A549 (cell line): ENCODE measurements at regions not wholly inside any gene's neighbourhood (a gene's known extent, or its start where the extent isn't known, plus 50 kb on each side); places are given as distances from the start of the nearest gene placed in this dataset.

Experiments used
- ATAC-seq, 2 experiments: fragments of 200-7000 bp in 1 of 2; fragments of >200 bp in 1 of 2; cut with Nextera tagmentation in 1 of 2; cut with Tn5 transposase in 1 of 2; 3 replicates each; pipeline versions ENCODE4 v1.8.0 to v1.9.1; 2018 to 2020; ENCODE audit warnings: mild to moderate bottlenecking in 1 of 2, moderate library complexity in 1 of 2
- CTCF ChIA-PET: fragments of 300-600 bp; sonication (Branson Sonifier 250); formaldehyde crosslinking; extraction: SDS; loops from one replicate; lab custom pipeline; 2021; ENCODE audit warnings: antibody characterized with exemption, inconsistent platforms; lab: Yijun Ruan, JAX
- POLR2A ChIA-PET: fragments of 350-600 bp; formaldehyde crosslinking; extraction: SDS; loops from one replicate; lab custom pipeline; 2021; ENCODE audit warnings: antibody characterized with exemption, inconsistent platforms; lab: Yijun Ruan, JAX
- DNase-seq, 2 experiments: peaks; one replicate each; pipeline versions ENCODE4 v3.0.0 to v3.0.0-alpha.2; 2011 to 2016; ENCODE audit warnings: low read depth in 1 of 2, low spot score in 1 of 2
- FAIRE-seq: peaks from 2 replicates; lab custom pipeline; 2011; peaks lifted over from hg19 to GRCh38; lab: Jason Lieb, UNC
- H3K27ac ChIP-seq, 2 experiments: fragments of >200 bp; sonication (Bioruptor Twin); formaldehyde crosslinking; 3 replicates each; pipeline ENCODE4 v1.5.1; 2016 to 2017
- H3K4me1 ChIP-seq: fragments of >200 bp; sonication (Bioruptor Twin); formaldehyde crosslinking; 3 replicates; pipeline ENCODE4 v1.6.1; 2016
- H3K4me2 ChIP-seq: fragments of >200 bp; sonication (Bioruptor Twin); formaldehyde crosslinking; 3 replicates; pipeline ENCODE4 v1.6.1; 2016
- H3K4me3 ChIP-seq: fragments of >200 bp; sonication (Bioruptor Twin); formaldehyde crosslinking; 3 replicates; pipeline ENCODE4 v1.5.1; 2016
- H3K9me3 ChIP-seq: fragments of >200 bp; sonication (Bioruptor Twin); formaldehyde crosslinking; 3 replicates; pipeline ENCODE4 v1.6.1; 2016
- ATOH8 ChIP-seq: fragments of 250-450 bp; sonication (Bioruptor Pico); IDR thresholded peaks from 2 replicates; pipeline ENCODE4 v1.5.0; 2020; ENCODE audit warnings: low read depth, mild to moderate bottlenecking, moderate library complexity
- BCL3 ChIP-seq: fragments of >200 bp; sonication (Bioruptor Twin); formaldehyde crosslinking; IDR thresholded peaks from 3 replicates; pipeline ENCODE4 v1.6.1; 2016
- CHD4 ChIP-seq: fragments of 200-600 bp; sonication (generic); IDR thresholded peaks from 2 replicates; pipeline ENCODE4 v1.6.1; 2016; ENCODE audit warnings: antibody characterized with exemption, mild to moderate bottlenecking, borderline replicate concordance
- CTCF ChIP-seq: fragments of >200 bp; sonication (Bioruptor Twin); formaldehyde crosslinking; IDR thresholded peaks from 3 replicates; pipeline ENCODE4 v1.5.1; 2016
- E2F6 ChIP-seq: IDR thresholded peaks from 2 replicates; pipeline ENCODE4 v1.6.1; 2012; ENCODE audit warnings: low read depth, borderline replicate concordance
- EHMT2 ChIP-seq: fragments of 200-600 bp; sonication (generic); IDR thresholded peaks from 2 replicates; pipeline ENCODE4 v1.6.1; 2016; ENCODE audit warnings: antibody characterized with exemption, low read depth, mild to moderate bottlenecking, moderate library complexity
- ELK1 ChIP-seq: fragments of 150-350 bp; IDR thresholded peaks from 2 replicates; pipeline ENCODE4 v1.6.1; 2014; ENCODE audit warnings: low read depth, mild to moderate bottlenecking, low read length
- EP300 ChIP-seq, 2 experiments: fragments of >200 bp; sonication (Bioruptor Twin); formaldehyde crosslinking; IDR thresholded peaks; 2 replicates in 1 of 2; 3 replicates in 1 of 2; pipeline ENCODE4 v1.6.1; 2016 to 2017
- ESRRA ChIP-seq: fragments of 150-350 bp; IDR thresholded peaks from 2 replicates; pipeline ENCODE4 v1.6.1; 2014; ENCODE audit warnings: mild to moderate bottlenecking, low read length, borderline replicate concordance
- FOXS1 ChIP-seq: fragments of 250-450 bp; sonication (Bioruptor Pico); IDR thresholded peaks from 2 replicates; pipeline ENCODE4 v1.5.0; 2020; ENCODE audit warnings: mild to moderate bottlenecking, moderate library complexity
- GATA3 ChIP-seq: IDR thresholded peaks from 2 replicates; pipeline ENCODE4 v1.6.1; 2012; ENCODE audit warnings: borderline replicate concordance
- HDAC2 ChIP-seq: fragments of 200-600 bp; sonication (generic); IDR thresholded peaks from 2 replicates; pipeline ENCODE4 v1.6.1; 2016
- HES2 ChIP-seq: fragments of >200 bp; sonication (Bioruptor Twin); formaldehyde crosslinking; IDR thresholded peaks from 2 replicates; pipeline ENCODE4 v1.6.1; 2016
- HMGXB4 ChIP-seq: fragments of 250-450 bp; sonication (Bioruptor Pico); IDR thresholded peaks from 2 replicates; pipeline ENCODE4 v1.5.0; 2021; ENCODE audit warnings: mild to moderate bottlenecking, moderate library complexity, borderline replicate concordance
- HOXA7 ChIP-seq: fragments of 250-450 bp; sonication (Bioruptor Pico); IDR thresholded peaks from 2 replicates; pipeline ENCODE4 v1.5.0; 2020; ENCODE audit warnings: mild to moderate bottlenecking, moderate library complexity
- JUN ChIP-seq, 2 experiments: fragments of >200 bp; sonication (Bioruptor Twin); formaldehyde crosslinking; IDR thresholded peaks; 2 replicates in 1 of 2; 3 replicates in 1 of 2; pipeline ENCODE4 v1.6.1; 2016 to 2017
- JUNB ChIP-seq: fragments of >200 bp; sonication (Bioruptor Twin); formaldehyde crosslinking; IDR thresholded peaks from 2 replicates; pipeline ENCODE4 v1.6.1; 2016
- KDM1A ChIP-seq: fragments of 200-600 bp; sonication (generic); IDR thresholded peaks from 2 replicates; pipeline ENCODE4 v1.6.1; 2016; ENCODE audit warnings: low read depth, mild to moderate bottlenecking
- MYC ChIP-seq: IDR thresholded peaks from 2 replicates; pipeline ENCODE4 v1.6.1; 2012; ENCODE audit warnings: mild to moderate bottlenecking, inconsistent platforms, low read length, improper control_type of control experiment, borderline replicate concordance
- NPAS2 ChIP-seq: fragments of 250-450 bp; sonication (Bioruptor Pico); IDR thresholded peaks from 2 replicates; pipeline ENCODE4 v1.8.0; 2022; ENCODE audit warnings: mild to moderate bottlenecking, moderate library complexity, borderline replicate concordance
- NR3C1 ChIP-seq: fragments of >200 bp; sonication (Bioruptor Twin); formaldehyde crosslinking; IDR thresholded peaks from 3 replicates; pipeline ENCODE4 v1.6.1; 2017
- POLR2A ChIP-seq: IDR thresholded peaks from 2 replicates; pipeline ENCODE4 v1.6.1; 2012; ENCODE audit warnings: mild to moderate bottlenecking, low read length
- RAD21 ChIP-seq, 2 experiments: fragments of >200 bp in 1 of 2; sonication (Bioruptor Twin) in 1 of 2; formaldehyde crosslinking in 1 of 2; IDR thresholded peaks in 1 of 2; conservative IDR thresholded peaks in 1 of 2; 2 replicates in 1 of 2; 3 replicates in 1 of 2; pipeline ENCODE4 v1.6.1; 2012 to 2018; ENCODE audit warnings: inconsistent platforms in 1 of 2
- RARB ChIP-seq: fragments of 250-450 bp; sonication (Bioruptor Pico); IDR thresholded peaks from 2 replicates; pipeline ENCODE4 v1.8.0; 2021; ENCODE audit warnings: mild to moderate bottlenecking, moderate library complexity
- RNF2 ChIP-seq: fragments of 200-600 bp; sonication (generic); IDR thresholded peaks from 2 replicates; pipeline ENCODE4 v1.6.1; 2016; ENCODE audit warnings: low read depth, mild to moderate bottlenecking, antibody characterized with exemption, moderate library complexity, borderline replicate concordance
- SMC3 ChIP-seq: fragments of >200 bp; sonication (Bioruptor Twin); formaldehyde crosslinking; IDR thresholded peaks from 3 replicates; pipeline ENCODE4 v1.6.1; 2018; ENCODE audit warnings: inconsistent platforms
- TFCP2L1 ChIP-seq: fragments of 250-450 bp; sonication (Bioruptor Pico); IDR thresholded peaks from 2 replicates; pipeline ENCODE4 v1.5.0; 2021; ENCODE audit warnings: mild to moderate bottlenecking
- WGBS: methylation state at CpG from one replicate; pipeline ENCODE4 v1.1.6; 2017; ENCODE audit errors: missing lambda C conversion rate; 5-methylcytosine and 5-hydroxymethylcytosine counted together

- no peak for TF ChIP-seq ELK1
- TF ChIP-seq ESRRA, result no peak
Measured at GRCh38 chr6:781350-781961, 88.5 kb upstream of the EXOC2 start (continued).

- Histone ChIP-seq H3K27ac (0 out of 6 replicates have a peak overlapping the region, but pooled peaks of 1 of the 2 experiments have one; percentile 55), H3K4me2 (no peak overlapping the region), H3K9me3 (no peaks in the 10 kb centered on the region), H3K4me3 (no peak overlapping the region), H3K4me1 (0 out of 3 replicates have a peak, but pooled peaks cover 7% of the 10 kb centered on the region)
- 94% methylated on average over 3 of the region's 3 CpGs for WGBS
- ATAC-seq (no peak), DNase-seq (no peak), FAIRE-seq (no peak)
- no peak for TF ChIP-seq SMC3
- no peak for TF ChIP-seq FOXS1 (CRISPR knock-in tag)
- TF ChIP-seq POLR2A, result no peak
- no peak for TF ChIP-seq MYC
- no peak for TF ChIP-seq HES2
- no peak for TF ChIP-seq HOXA7 (CRISPR knock-in tag)
- TF ChIP-seq NR3C1, result no peak
- TF ChIP-seq ATOH8 (CRISPR knock-in tag), result no peak
- TF ChIP-seq KDM1A, result no peak
- TF ChIP-seq NPAS2 (CRISPR knock-in tag), result no peak
- no peak for TF ChIP-seq E2F6
- no peak for TF ChIP-seq ELK1
- TF ChIP-seq RARB (CRISPR knock-in tag), result no peak
- TF ChIP-seq HDAC2, result no peak
- TF ChIP-seq RAD21 (conservative IDR thresholded peaks at IDR 0.05 in 1 of 2, IDR thresholded peaks at IDR 0.05 in 1 of 2), result no peak
- TF ChIP-seq TFCP2L1 (CRISPR knock-in tag), result no peak
- CTCF ChIA-PET, result interaction anchor here (1.5 kb wide), 1 partner anchor 188 kb away, joined by 3 read pairs; no protein-coding TSS in a partner anchor
- POLR2A ChIA-PET, result no interaction called here
Measured at GRCh38 chr6:780706-781105, 87.8 kb upstream of the EXOC2 start.

GRCh38 chr6:776951-777350, 84.0 kb upstream of the EXOC2 start:
- ChIA-PET CTCF (no interaction called here), POLR2A (no interaction called here)
- Histone ChIP-seq H3K4me3 (no peak overlapping the region), H3K9me3 (no peaks in the 10 kb centered on the region), H3K27ac (no peak overlapping the region), H3K4me1 (0 out of 3 replicates have a peak, but pooled peaks cover 5% of the 10 kb centered on the region), H3K4me2 (no peak overlapping the region)
- 61% methylated on average over 9 of the region's 9 CpGs for WGBS
- ATAC-seq, result no peak
- FAIRE-seq, result no peak
- no peak for DNase-seq
- TF ChIP-seq HOXA7 (CRISPR knock-in tag) (no peak), JUN (IDR thresholded peaks at IDR 0.05) (no peak), BCL3 (no peak), RNF2 (no peak), EHMT2 (no peak), EP300 (IDR thresholded peaks at IDR 0.05) (no peak), CTCF (no peak), HMGXB4 (no peak), CHD4 (no peak), GATA3 (no peak), JUNB (no peak)
